CD4-positive, alpha-beta T cell treated with Interferon alpha-2 for 1 hour (primary cell): ENCODE measurements at regions not wholly inside any gene's neighbourhood (a gene's known extent, or its start where the extent isn't known, plus 50 kb on each side); places are given as distances from the start of the nearest gene placed in this dataset.

Source experiments
- DNase-seq, 2 donors: peaks; one replicate each; pipeline ENCODE4 v3.0.0-alpha.2; 2020 to 2022

- no peak for DNase-seq
These were observed 1102.8 kb upstream of the GJE1 start for GRCh38 chr6:141029908-141030307.

- DNase-seq = no peak
These were observed 1103.9 kb upstream of the GJE1 start for GRCh38 chr6:141028791-141029280.

- no peak for DNase-seq
These were observed 1106.2 kb upstream of the GJE1 start for GRCh38 chr6:141026504-141026903.

- DNase-seq = no peak
These were observed 1108.2 kb upstream of the GJE1 start for GRCh38 chr6:141024526-141024925.

- DNase-seq = no peak
These were observed 1114.8 kb upstream of the GJE1 start for GRCh38 chr6:141017941-141018340.

- DNase-seq = no peak
These were observed 1131.8 kb upstream of the GJE1 start for GRCh38 chr6:141000917-141001316.

- no peak for DNase-seq
These were observed 1139.2 kb upstream of the GJE1 start for GRCh38 chr6:140993515-140993914.

GRCh38 chr6:140992678-140993077, 1140.0 kb upstream of the GJE1 start:
- DNase-seq = no peak

- no peak for DNase-seq
These were observed 1143.9 kb upstream of the GJE1 start for GRCh38 chr6:140988780-140989179.

- no peak for DNase-seq
These were observed 1145.2 kb upstream of the GJE1 start for GRCh38 chr6:140987364-140988155.

GRCh38 chr6:140985679-140986275, 1146.9 kb upstream of the GJE1 start:
- DNase-seq = no peak

- no peak for DNase-seq
These were observed 1152.3 kb upstream of the GJE1 start for GRCh38 chr6:140980265-140980887.

- no peak for DNase-seq
These were observed 1153.1 kb upstream of the GJE1 start for GRCh38 chr6:140979642-140980091.

- no peak for DNase-seq
These were observed 1155.3 kb upstream of the GJE1 start for GRCh38 chr6:140977403-140977802.

- DNase-seq = no peak
These were observed 1155.9 kb upstream of the GJE1 start for GRCh38 chr6:140976806-140977205.

- no peak for DNase-seq
These were observed 1162.2 kb upstream of the GJE1 start for GRCh38 chr6:140970485-140970884.

- DNase-seq = no peak
These were observed 1164.7 kb upstream of the GJE1 start for GRCh38 chr6:140968062-140968461.

- DNase-seq = no peak
These were observed 1166.0 kb upstream of the GJE1 start for GRCh38 chr6:140966676-140967075.

- DNase-seq = no peak
These were observed 1172.2 kb upstream of the GJE1 start for GRCh38 chr6:140960566-140960965.

- no peak for DNase-seq
These were observed 1175.3 kb upstream of the GJE1 start for GRCh38 chr6:140957386-140957785.

GRCh38 chr6:140956571-140957369, 1176.0 kb upstream of the GJE1 start:
- no peak for DNase-seq

- DNase-seq = no peak
These were observed 1192.3 kb upstream of the GJE1 start for GRCh38 chr6:140940251-140940925.
